ENCODE measurements at regions not wholly inside any gene's neighbourhood (a gene's known extent, or its start where the extent isn't known, plus 50 kb on each side); places are given as distances from the start of the nearest gene placed in this dataset.
"Not testable (repeated sequence)": the region's sequence is repeated elsewhere in the genome, so short reads cannot be mapped to it uniquely, and the experiment has no call there.

DNA sequence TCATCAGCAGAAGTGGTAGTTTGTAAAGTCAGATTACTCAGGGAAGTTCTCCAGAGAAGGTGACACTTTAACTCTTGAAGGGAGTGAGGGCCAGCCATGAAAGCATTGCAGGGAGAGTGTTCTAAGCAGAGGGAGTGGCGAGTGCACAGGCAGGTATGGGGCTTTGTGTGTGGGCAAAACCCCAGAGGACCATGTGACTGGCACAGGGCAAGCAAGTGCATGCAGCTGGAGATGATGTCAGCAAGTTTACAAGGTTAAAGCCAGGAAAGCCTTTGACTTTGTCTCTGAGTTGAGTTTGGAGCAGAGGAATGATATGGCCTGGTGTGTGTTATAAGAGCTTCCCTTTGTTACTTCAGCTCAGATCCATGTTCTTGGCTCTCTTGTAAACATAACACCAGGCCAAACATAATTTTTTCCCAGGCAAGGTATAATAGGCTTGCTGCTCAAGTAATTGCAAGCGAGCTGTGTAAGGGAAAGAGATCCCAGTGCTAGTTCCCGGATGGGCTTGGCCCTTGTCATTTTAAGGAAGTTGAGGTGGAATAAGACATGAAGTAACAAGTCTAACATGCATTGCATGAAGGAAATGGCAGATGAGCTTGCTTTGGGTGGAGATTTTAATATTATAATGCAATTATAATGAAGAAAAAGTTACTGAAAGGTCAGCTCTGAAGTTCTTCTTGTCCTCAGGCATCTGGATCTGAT is 341.1 kb upstream of the LRRC3B start:
- no peaks in the 10 kb centered on the region for H3K4me1 ChIP-seq (ENCODE audit: control insufficient read depth in 4 of 4, insufficient read depth in 4 of 4, low read length in 3 of 4)
- no peak overlapping the region for H3K4me3 ChIP-seq (ENCODE audit: low read depth in 1 of 3, low read length in 3 of 3)
- H3K9me3 ChIP-seq (ENCODE audit: control insufficient read depth in 4 of 4, low read length in 3 of 4): peaks cover 0 to 9% (median 4%) of the 10 kb centered on the region in 4 donors
- TF ChIP-seq HNF4G (IDR thresholded peaks at IDR 0.05) (no peak), TAF1 (conservative IDR thresholded peaks at IDR 0.05) (no peak)
- TF ChIP-seq, protein P1, sequence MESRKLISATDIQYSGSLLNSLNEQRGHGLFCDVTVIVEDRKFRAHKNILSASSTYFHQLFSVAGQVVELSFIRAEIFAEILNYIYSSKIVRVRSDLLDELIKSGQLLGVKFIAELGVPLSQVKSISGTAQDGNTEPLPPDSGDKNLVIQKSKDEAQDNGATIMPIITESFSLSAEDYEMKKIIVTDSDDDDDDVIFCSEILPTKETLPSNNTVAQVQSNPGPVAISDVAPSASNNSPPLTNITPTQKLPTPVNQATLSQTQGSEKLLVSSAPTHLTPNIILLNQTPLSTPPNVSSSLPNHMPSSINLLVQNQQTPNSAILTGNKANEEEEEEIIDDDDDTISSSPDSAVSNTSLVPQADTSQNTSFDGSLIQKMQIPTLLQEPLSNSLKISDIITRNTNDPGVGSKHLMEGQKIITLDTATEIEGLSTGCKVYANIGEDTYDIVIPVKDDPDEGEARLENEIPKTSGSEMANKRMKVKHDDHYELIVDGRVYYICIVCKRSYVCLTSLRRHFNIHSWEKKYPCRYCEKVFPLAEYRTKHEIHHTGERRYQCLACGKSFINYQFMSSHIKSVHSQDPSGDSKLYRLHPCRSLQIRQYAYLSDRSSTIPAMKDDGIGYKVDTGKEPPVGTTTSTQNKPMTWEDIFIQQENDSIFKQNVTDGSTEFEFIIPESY (IDR thresholded peaks at IDR 0.05): no peak
- TF ChIP-seq, protein P2, sequence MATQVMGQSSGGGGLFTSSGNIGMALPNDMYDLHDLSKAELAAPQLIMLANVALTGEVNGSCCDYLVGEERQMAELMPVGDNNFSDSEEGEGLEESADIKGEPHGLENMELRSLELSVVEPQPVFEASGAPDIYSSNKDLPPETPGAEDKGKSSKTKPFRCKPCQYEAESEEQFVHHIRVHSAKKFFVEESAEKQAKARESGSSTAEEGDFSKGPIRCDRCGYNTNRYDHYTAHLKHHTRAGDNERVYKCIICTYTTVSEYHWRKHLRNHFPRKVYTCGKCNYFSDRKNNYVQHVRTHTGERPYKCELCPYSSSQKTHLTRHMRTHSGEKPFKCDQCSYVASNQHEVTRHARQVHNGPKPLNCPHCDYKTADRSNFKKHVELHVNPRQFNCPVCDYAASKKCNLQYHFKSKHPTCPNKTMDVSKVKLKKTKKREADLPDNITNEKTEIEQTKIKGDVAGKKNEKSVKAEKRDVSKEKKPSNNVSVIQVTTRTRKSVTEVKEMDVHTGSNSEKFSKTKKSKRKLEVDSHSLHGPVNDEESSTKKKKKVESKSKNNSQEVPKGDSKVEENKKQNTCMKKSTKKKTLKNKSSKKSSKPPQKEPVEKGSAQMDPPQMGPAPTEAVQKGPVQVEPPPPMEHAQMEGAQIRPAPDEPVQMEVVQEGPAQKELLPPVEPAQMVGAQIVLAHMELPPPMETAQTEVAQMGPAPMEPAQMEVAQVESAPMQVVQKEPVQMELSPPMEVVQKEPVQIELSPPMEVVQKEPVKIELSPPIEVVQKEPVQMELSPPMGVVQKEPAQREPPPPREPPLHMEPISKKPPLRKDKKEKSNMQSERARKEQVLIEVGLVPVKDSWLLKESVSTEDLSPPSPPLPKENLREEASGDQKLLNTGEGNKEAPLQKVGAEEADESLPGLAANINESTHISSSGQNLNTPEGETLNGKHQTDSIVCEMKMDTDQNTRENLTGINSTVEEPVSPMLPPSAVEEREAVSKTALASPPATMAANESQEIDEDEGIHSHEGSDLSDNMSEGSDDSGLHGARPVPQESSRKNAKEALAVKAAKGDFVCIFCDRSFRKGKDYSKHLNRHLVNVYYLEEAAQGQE (IDR thresholded peaks at IDR 0.05): no peak
- no peak for DNase-seq (ENCODE audit: low spot score)
- H3K9ac ChIP-seq (ENCODE audit: low read depth in 1 of 2, low read length in 2 of 2): no peak overlapping the region
- H3K27ac ChIP-seq (ENCODE audit: low read depth in 1 of 2, low read length in 2 of 2): no peak overlapping the region
- 79% methylated on average over 3 of the region's 3 CpGs for WGBS
- H3K36me3 ChIP-seq (ENCODE audit: control insufficient read depth in 4 of 4, insufficient read depth in 3 of 4, low read depth in 1 of 4, low read length in 3 of 4): no peaks in the 10 kb centered on the region
- no peaks in the 10 kb centered on the region for H3K27me3 ChIP-seq (ENCODE audit: control insufficient read depth in 4 of 4, insufficient read depth in 4 of 4, low read length in 3 of 4)

DNA sequence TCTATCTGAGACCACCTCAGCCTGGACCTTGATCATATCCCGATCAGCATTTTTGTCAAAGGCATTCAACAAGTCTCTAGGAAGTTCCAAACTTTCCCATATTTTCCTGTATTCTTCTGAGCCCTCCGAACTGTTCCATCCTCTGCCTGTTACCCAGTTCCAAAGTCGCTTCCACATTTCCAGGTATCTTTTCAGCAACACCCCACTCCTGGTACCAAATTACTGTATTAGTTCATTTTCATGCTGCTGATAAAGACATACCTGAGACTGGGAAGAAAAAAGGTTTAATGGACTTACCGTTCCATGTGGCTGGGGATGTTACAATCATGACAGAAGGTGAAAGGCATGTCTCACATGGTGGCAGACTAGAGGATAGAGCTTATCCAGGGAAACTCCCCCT is 338.1 kb upstream of the LRRC3B start:
- not testable (repeated sequence) for H3K27ac ChIP-seq (ENCODE audit: low read depth in 1 of 2, low read length in 2 of 2); DNase-seq (ENCODE audit: low spot score); H3K4me3 ChIP-seq (ENCODE audit: low read depth in 1 of 3, low read length in 3 of 3); H3K27me3 ChIP-seq (ENCODE audit: control insufficient read depth in 4 of 4, insufficient read depth in 4 of 4, low read length in 3 of 4); H3K4me1 ChIP-seq (ENCODE audit: control insufficient read depth in 4 of 4, insufficient read depth in 4 of 4, low read length in 3 of 4); H3K9ac ChIP-seq (ENCODE audit: low read depth in 1 of 2, low read length in 2 of 2); H3K9me3 ChIP-seq (ENCODE audit: control insufficient read depth in 4 of 4, low read length in 3 of 4); H3K36me3 ChIP-seq (ENCODE audit: control insufficient read depth in 4 of 4, insufficient read depth in 3 of 4, low read depth in 1 of 4, low read length in 3 of 4)
- WGBS: 87% methylated on average over 4 of the region's 4 CpGs

DNA sequence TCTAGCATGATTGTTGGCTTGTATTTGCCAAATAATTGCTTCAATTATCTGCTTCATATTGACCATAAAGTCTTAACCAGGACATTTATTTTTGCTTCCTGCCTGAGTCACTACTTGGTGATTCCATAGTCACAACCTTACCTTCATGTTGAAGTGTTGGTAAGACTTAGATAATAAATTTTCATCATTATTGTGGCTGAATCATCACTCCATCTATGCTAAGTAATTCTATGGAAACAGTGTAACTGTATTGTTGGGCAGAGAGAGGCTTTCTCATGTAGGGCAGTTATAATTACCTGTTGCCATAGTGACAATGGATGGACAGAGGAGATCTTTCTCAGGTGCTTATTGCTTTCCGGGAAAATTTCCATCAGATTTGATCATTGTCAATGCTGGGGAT is 330.7 kb upstream of the LRRC3B start:
- Histone ChIP-seq H3K9me3 (ENCODE audit: control insufficient read depth in 4 of 4, low read length in 3 of 4) (no peaks in the 10 kb centered on the region), H3K27ac (ENCODE audit: low read depth in 1 of 2, low read length in 2 of 2) (no peak overlapping the region), H3K36me3 (ENCODE audit: control insufficient read depth in 4 of 4, insufficient read depth in 3 of 4, low read depth in 1 of 4, low read length in 3 of 4) (no peaks in the 10 kb centered on the region), H3K4me1 (ENCODE audit: control insufficient read depth in 4 of 4, insufficient read depth in 4 of 4, low read length in 3 of 4) (no peaks in the 10 kb centered on the region), H3K4me3 (ENCODE audit: low read depth in 1 of 3, low read length in 3 of 3) (no peak overlapping the region), H3K27me3 (ENCODE audit: control insufficient read depth in 4 of 4, insufficient read depth in 4 of 4, low read length in 3 of 4) (no peaks in the 10 kb centered on the region), H3K9ac (ENCODE audit: low read depth in 1 of 2, low read length in 2 of 2) (no peak overlapping the region)
- TF ChIP-seq JUND (IDR thresholded peaks at IDR 0.05) (no peak), FOXA2 (IDR thresholded peaks at IDR 0.05) (no peak), SP1 (IDR thresholded peaks at IDR 0.05) (no peak), HNF4A (conservative IDR thresholded peaks at IDR 0.05) (no peak), NR2F2 (IDR thresholded peaks at IDR 0.05) (no peak), YY1 (IDR thresholded peaks at IDR 0.05) (no peak), EGR1 (IDR thresholded peaks at IDR 0.05; ENCODE audit: low read depth in 2 of 2) (no peak)
- TF ChIP-seq, protein P3, sequence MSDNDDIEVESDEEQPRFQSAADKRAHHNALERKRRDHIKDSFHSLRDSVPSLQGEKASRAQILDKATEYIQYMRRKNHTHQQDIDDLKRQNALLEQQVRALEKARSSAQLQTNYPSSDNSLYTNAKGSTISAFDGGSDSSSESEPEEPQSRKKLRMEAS (IDR thresholded peaks at IDR 0.05): no peak
- TF ChIP-seq, protein P1 (IDR thresholded peaks at IDR 0.05): no peak
- TF ChIP-seq, protein P4, sequence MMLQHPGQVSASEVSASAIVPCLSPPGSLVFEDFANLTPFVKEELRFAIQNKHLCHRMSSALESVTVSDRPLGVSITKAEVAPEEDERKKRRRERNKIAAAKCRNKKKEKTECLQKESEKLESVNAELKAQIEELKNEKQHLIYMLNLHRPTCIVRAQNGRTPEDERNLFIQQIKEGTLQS (IDR thresholded peaks at IDR 0.05): no peak
- WGBS: 79% methylated on average over 1 of the region's 1 CpG
- DNase-seq (ENCODE audit: low spot score): no peak

Data from liver (tissue), 7 donors.